C4-2B (cell line): ENCODE measurements at regions not wholly inside any gene's neighbourhood (a gene's known extent, or its start where the extent isn't known, plus 50 kb on each side); places are given as distances from the start of the nearest gene placed in this dataset.

Experiments
- H3K27ac ChIP-seq: fragments of 450-650 bp; 2 replicates; pipeline ENCODE4 v1.5.1; 2017
- ZFX ChIP-seq: fragments of 450-650 bp; IDR thresholded peaks from 2 replicates; pipeline ENCODE4 v1.6.1; 2017
- TF ChIP-seq, protein P1 (sequence below): fragments of 450-650 bp; conservative IDR thresholded peaks from 2 replicates; pipeline ENCODE4 v1.5.1; 2017; ENCODE audit warnings: mild to moderate bottlenecking

DNA sequence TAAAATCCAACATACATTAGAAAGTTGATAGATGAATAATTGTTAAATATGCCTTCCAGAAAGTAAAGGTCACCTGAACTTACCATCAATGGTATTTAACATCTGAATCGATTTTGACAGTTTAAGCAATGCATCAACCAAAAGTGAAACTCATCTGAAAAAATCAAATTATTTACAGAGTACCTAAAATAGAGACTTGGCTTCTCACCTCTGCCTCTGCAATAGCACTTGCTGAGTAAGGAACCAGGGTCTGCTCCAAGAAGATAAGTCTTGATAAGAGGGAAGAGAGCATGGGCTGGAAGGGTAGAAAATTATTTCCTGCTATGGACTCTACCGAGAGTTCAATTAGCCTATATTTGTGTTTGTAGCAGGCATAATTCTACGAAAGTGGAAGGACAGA, 868.3 kb downstream of the STIM2 start:
- H3K27ac ChIP-seq, result no peak overlapping the region
- TF ChIP-seq ZFX, result no peak
- TF ChIP-seq, protein P1, sequence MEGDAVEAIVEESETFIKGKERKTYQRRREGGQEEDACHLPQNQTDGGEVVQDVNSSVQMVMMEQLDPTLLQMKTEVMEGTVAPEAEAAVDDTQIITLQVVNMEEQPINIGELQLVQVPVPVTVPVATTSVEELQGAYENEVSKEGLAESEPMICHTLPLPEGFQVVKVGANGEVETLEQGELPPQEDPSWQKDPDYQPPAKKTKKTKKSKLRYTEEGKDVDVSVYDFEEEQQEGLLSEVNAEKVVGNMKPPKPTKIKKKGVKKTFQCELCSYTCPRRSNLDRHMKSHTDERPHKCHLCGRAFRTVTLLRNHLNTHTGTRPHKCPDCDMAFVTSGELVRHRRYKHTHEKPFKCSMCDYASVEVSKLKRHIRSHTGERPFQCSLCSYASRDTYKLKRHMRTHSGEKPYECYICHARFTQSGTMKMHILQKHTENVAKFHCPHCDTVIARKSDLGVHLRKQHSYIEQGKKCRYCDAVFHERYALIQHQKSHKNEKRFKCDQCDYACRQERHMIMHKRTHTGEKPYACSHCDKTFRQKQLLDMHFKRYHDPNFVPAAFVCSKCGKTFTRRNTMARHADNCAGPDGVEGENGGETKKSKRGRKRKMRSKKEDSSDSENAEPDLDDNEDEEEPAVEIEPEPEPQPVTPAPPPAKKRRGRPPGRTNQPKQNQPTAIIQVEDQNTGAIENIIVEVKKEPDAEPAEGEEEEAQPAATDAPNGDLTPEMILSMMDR, result no peak

DNA sequence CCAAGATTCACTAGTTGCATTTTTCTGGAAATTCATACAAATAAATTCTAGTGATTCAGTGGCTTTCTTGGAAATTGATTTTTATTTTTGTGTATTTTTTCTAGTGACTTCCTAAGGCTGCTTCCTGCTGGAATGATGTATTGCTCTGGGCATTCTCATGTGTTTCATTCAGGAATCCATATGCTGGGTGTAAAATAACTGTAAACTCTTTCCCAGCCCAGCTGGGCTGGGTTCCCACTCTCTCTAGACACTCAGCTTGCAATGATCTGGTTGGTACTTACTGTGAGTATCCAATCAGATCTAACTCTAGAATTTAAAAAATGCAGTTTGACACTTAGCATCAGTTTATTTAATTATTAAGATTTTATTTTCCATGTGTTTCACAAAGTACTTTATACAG, 882.2 kb downstream of the STIM2 start:
- TF ChIP-seq ZFX, result no peak
- TF ChIP-seq, protein P1, result no peak
- H3K27ac ChIP-seq, result no peak overlapping the region

DNA sequence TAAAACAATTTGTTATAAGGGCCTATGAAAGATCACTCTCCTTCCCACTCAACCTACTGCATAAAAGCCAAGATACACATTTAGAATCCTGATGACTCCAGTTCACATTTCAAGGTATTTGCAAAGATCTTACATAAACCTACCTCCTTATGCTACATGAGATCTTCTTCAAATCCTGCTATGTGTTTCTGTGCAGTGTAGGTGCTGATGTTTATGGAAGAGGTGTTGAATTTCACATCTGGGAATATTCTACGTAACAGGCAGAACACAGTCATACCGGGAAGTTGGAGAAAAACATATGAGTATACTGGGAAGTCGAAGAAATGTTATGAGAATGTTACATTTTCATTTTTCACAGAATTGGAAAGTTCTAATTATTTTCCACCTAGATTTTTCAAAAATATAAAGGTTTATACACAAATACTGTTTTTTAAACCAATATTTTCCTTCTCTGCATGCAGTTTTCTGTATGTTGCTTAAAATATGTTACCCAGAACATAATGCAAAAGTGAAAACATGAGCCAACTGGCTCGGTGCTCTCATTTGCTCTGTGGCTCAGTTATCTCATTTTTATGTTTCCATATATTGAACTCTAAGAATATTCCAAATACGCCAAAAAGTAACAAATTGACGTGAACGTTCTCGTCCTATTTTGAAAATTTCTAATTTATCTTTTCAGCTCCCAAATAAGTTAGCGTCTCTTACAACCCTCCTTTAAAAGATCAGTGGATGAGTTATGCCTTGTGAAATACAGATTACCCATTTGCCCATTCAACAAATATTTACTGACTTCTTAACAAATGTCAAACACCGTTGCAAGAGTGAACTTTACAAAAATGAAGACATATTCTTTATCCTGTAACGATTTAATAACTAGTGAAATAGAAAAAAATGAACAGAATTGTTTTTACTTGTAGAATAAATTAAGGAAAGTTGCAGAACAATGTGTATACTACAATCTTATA, 899.3 kb downstream of the STIM2 start:
- TF ChIP-seq, protein P1, result no peak
- TF ChIP-seq ZFX, result no peak
- H3K27ac ChIP-seq, result no peak overlapping the region

DNA sequence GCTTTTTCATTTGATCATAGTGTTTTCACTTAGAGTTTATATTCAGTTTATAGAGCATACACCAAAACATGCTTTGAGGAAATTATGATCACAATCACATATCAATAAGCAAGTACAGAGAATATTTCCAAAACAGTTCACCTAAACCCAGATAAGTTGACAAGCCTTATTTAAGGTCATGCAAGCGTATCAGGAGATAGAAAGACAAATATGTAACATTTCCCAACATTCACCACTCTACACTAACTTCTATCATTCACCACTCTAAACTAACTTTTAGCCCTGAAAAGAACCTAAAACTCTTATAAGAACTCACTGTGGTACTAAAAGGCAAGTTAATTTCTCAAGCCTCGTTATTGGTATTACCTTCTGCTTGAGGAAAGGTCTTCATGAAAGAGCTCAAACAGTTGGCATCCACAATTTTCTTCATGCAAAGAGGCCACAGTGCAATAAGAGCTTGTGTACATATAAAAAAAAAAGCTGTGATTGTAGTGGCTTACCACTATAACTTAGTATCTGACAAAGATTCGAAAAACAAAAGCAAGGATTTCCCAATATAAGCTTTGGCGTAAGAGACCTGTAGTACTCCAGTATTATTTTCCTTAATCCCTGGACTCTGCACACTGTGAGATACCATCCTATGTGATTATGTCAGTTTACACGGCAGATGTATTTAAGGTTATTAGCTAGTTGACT, 903.3 kb downstream of the STIM2 start:
- no peak for TF ChIP-seq ZFX
- TF ChIP-seq, protein P1, result no peak
- no peak overlapping the region for H3K27ac ChIP-seq

DNA sequence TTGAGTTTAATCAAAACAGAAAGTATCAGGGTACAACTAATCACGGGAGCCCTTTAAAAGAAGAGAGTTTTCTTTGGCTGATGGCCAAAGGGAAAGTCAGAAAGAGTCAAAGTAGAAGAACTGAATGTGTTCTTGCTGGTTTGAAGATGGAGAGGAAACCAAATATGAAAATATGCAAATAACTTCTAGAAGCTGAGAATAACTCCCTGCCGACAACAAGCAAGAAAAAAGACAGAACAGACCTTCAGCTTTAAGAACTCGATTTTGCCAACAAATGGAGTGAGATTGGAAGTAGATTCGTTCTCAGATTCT, 903.8 kb downstream of the STIM2 start:
- TF ChIP-seq ZFX, result no peak
- TF ChIP-seq, protein P1, result no peak
- H3K27ac ChIP-seq, result no peak overlapping the region

DNA sequence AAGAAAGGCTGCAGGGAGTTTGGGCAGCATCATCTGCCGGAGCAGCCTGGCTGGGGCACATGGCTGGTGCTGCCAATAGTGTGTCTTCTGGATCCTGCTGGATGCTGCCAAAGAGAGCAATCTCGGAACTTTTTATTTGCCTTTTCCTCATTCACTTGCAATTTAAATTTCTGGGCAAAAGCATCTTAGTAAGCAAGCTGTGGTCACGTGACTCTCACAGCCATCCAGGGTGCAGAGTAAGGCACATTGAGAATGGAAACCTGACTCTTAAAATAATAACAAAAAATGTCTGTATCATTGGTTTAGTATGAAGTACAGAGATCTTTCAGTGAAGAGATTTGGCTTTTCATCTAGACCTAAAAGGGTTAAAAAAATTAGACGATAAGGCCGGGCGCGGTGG, 910.3 kb downstream of the STIM2 start:
- H3K27ac ChIP-seq, result no peak overlapping the region
- TF ChIP-seq, protein P1, result no peak
- no peak for TF ChIP-seq ZFX

DNA sequence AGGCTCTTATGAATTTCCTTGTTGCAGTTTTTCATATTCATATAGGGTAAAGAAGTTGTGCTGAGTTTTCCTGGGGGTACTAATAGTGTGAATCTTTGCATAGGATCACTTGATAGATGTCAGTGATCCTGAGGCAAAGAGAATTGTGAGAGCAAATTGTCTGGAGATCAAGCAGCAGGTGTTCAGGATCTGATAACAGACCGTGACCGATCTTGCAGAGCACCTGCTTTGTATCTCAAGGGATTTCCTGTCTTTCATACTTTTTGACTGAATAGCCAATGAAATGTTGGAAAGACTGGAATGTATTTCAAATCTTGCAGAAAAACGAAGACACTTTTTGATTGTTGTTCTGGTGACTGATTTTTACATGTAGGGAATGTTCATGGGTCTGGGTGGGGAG, 914.5 kb downstream of the STIM2 start:
- no peak for TF ChIP-seq ZFX
- TF ChIP-seq, protein P1, result no peak
- no peak overlapping the region for H3K27ac ChIP-seq
